Hematopoietic multipotent progenitor cell treated with erythropoietin and hydrocortisone succinate and interleukin-3 and kit ligand, for 6 days (in vitro differentiated cells): ENCODE measurements at regions not wholly inside any gene's neighbourhood (a gene's known extent, or its start where the extent isn't known, plus 50 kb on each side); places are given as distances from the start of the nearest gene placed in this dataset.

Source experiments
- DNase-seq: peaks from one replicate; pipeline ENCODE4 v3.0.0-alpha.2; 2015

DNA sequence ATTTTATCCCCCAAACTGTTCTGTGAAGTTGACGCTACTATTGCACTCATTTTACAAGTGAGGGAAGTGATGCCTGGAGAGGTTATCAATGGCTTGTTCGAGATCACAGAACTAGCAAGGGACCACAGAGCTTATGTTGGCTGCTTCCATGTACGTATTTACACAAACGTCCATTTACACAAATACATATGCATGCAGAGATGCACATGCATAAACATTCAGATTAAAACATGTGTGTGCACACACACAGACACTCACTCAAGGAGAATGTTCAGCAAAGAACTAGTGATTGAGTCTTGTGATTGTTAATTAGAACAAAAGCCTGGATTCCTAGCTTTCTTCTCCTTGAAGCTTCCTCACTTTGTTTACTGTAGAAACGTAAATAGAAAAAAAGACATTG, 321.5 kb upstream of the CHD6 start:
- no peak for DNase-seq

DNA sequence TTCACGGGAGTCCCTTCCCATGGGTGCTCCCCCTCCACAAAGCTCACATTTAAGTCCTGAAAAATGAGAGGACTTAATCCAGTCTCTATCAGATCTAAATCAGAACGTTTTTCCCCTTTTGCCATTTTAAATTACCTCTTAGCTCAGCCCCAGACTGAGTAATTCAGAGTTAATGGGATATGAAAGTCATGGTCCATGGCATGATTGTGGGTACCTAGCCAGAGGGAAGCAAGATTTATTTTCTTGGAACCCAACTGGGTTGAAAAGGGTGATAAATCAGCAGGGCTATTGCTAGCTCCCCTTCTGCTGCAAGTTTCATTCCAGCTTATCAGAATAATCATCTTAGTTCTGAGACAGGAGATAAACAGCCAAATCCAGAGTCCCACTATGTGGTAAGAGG, 320.2 kb upstream of the CHD6 start:
- no peak for DNase-seq

DNA sequence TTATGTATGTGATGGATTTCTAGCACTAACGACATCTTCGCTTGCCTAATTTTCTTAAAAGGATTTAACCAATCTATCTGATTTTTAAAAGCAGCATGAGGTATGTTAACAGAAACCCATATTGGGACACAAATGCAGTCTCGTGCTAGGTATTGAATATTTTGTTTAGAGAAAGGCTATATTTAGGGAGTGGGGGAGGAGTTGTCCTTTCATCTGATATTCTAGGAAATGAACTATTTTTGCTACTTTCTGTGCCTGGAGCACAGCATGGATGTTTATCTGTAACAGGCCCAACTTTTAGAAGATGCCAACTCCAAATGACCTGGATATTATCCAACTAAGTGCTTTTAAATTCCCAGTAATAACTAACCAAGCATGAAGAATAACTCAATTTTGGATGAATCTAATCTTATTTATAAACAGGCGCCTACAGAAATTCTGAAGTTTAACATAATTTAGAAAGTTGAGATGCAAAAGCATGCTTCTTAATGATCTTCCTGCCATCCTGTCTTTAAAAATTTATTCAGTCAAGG, 317.1 kb upstream of the CHD6 start:
- DNase-seq, result no peak

DNA sequence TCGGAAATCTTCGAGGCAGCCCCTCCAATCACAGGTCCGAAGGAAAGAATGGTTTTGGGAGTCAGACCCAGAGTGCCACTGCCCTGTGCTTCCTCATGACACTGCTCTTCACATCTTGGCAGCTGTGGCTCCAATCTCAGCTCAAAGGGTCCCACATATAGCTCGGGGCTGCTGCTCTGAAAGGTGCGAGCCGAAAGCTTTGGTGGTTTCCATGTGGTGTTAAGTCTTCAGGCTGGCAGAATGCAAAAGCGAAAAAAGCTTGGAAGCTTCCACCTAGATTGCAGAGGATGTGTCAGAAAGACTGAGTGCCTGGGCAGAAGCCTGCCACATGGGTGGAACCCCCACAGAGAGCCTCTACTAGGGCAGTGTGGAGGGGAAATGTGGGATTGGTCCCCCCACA, 314.3 kb upstream of the CHD6 start:
- no peak for DNase-seq

DNA sequence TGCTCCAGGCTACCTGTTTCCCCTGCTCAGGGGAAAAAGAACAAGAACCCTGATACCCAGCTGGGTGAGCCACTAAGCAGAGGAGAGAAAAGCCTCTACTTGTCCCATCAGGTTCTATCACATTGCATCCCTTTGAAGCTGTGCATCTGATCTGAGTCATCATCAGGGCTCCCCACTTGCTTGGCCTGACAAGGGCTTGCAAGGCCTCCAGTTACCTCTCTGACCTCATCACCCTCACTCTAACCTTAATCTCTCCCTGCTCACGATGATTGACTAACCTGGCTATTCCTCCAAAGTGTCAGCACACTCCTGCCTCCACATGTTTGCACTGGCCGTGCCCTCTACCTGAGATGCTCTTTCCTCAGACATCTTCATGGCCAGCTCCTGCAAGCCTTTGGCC, 309.5 kb upstream of the CHD6 start:
- DNase-seq, result no peak

DNA sequence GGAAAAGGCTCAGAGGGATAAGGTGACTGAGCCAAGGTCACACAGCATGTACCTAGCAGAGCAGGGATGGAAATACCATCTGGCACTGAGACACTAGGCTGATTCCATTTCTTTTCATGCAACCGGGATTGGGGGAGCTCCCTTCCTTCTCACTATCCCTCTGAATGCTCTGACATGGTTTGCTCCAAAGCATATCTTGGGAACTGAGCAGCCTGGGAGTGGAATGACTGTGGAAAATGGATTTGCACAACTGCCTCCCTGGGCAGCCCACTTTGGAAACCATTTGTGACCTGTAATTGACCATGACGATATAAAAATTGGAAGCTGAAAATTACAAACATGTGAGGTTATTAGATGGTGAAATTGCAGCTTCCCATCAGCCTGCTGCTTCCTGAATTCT, 309.0 kb upstream of the CHD6 start:
- DNase-seq, result no peak

DNA sequence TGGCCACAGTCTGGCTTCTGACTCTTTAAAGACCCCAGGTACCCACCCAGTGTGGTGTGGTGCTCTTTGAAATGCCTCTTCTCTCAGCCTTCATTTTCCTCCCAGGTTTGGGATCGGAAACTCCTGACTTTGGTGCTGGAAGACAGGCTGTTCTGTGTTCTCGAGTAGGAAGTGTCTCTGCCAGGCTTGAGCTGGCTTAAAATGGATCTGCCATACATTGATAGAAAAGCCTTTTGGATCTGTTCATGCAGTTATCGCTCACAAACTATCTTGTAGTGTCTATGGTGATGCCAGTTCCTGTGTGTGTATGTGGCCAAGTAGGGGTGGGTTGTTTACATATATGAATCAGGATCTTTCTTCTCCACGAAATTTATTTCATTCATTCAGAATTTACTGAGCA, 307.3 kb upstream of the CHD6 start:
- DNase-seq, result no peak

DNA sequence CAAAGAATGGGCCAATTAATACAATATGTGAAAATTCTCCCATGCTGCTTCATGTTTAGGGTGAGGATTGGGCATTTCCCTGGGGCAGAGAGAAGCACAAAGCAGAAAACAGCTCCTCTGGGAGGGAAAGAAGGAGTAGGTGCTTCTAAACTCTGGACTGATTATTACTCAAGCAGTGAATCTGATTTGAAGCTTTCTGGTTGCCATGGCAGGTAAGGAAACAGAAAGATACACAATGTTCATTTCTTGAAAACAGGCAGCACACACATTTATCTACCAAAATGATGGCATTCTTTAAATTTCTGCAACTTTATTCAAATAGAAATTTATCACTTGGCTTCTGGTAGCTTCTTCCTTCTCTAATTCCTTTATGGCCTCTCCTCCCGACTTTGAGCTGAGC, 305.4 kb upstream of the CHD6 start:
- no peak for DNase-seq

DNA sequence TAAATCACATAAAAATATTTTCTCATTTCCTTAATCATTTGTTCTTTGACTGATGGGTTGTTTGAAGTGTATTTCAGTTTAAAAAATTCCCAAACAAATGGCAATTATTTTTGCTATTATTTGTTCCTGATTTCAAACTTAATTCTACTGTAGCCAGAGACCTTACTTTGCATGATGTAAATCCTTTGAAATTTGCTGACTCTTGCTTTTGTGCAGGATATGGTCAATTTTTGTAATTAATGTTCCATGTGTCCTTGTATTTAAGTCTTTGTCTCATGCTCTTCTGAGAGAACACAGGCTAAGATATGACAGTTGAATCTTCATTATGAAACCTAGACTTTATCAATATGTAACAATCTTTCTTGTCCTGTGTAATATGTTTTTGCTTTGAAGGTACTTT, 295.0 kb upstream of the CHD6 start:
- DNase-seq, result no peak

DNA sequence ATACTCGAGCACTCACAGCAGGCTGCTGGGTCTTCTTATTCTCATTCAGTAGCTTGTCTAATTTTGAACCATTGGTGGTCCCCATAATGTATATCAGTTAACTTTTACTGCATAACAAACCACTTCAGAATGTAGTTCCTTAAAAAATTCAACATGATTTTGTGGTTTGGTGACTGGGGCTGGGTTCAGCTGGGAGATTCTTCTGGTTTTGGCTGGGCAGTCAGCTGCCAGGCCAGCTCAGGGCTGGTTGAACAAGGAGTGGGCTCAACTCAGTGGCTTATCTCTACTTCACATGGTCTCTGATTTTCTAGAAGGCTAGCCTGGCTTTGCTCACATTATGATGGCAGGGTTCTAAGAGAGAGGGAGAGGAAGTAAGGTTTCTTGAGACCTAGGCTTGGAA, 292.4 kb upstream of the CHD6 start:
- DNase-seq, result no peak

DNA sequence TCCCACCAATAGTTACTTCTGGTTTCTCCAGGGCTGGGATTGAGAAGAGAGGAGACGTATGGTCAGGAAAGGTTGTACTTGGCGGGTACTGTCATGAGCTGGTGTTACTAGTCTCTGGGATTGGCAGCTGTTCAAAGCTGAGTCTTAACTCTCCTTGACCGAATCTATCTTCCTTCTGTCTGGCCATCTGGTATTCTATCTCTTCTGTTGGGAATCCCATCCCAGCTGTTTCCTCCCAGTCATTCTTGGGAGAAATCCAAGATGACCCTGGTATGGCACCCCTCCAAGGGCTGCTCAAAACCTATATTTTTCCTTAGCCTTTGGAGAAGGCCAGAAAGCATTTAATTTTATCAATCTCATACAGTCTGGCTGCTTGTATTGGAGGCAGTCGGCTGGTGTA, 287.0 kb upstream of the CHD6 start:
- DNase-seq, result no peak

DNA sequence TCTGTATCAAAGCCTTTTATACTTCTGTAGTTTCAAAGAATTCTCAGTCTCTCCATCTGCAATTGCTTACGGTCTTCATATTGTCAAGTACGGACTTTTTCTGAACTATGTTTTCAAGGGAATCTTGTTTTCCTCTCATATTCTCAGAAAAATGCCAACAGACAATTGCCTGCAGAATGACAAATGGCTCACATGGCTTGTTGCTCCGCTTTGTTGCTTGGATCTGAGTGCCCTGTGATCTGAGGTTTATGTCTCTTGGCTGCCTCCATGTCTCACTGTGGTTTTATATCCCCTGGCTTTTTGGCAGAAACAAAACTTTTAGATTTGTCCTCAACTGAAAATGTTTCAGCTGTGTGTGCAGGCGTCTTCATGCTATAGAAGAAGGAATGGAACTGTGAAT, 285.4 kb upstream of the CHD6 start:
- no peak for DNase-seq

DNA sequence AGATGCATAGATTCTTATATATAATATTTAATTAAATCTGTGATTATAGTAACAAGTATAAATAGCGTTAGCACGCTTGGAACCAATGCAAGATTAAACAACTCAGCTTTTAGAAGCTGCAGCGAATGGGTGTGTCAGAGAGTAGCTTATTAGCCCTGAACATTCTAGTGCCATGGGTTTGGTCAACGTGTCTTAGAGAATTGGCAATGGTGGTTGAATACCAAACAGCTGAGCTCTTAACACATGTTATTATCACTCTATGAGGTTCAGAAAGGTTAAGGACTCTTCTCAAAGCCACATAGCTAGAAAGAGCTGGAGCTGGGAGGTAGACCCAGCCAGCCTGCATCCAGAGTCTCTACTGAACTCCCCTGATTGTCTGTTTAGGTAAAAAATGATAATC, 284.2 kb upstream of the CHD6 start:
- DNase-seq, result no peak

DNA sequence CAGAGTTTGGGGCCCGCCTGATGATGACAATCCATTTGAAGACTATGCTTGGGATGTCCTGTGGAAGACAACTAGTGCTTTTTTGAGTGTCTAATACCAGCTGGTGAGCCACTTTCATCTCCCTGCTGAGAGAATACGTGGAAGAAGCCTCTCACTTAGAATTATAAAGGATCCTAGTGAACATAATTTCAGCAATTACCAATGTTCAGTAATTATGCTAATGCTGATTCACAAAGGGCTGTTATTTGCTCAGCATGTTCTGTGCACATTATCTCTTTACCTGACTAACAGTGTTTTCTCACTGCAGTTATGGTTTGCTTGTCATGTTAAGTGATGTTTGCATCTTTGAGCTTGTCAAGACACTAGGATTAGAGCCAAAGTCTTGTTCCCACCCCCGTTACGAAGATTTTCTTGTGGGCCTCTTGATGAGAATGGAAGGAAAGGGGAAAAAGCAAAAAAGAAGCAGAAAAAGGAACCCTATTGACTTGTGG, 282.1 kb upstream of the CHD6 start:
- DNase-seq, result no peak

DNA sequence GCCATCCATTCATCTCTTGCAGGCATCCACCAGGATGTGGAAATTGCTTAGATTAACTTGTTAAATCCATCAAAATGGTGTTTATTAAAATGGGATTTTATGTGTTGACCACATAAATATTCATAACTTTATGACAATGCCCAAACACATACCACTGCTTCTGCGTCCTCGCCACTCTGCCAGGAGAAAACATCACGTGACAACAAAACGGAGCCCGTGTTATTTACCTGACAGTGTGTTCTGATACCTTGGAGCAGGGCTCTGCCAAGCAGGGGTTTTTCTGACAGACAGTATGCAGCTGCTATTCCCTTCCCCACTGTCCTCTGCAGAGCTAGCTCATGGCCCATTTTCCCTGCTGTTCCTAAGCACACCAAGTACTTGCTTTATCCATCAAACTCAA, 279.5 kb upstream of the CHD6 start:
- DNase-seq, result no peak

DNA sequence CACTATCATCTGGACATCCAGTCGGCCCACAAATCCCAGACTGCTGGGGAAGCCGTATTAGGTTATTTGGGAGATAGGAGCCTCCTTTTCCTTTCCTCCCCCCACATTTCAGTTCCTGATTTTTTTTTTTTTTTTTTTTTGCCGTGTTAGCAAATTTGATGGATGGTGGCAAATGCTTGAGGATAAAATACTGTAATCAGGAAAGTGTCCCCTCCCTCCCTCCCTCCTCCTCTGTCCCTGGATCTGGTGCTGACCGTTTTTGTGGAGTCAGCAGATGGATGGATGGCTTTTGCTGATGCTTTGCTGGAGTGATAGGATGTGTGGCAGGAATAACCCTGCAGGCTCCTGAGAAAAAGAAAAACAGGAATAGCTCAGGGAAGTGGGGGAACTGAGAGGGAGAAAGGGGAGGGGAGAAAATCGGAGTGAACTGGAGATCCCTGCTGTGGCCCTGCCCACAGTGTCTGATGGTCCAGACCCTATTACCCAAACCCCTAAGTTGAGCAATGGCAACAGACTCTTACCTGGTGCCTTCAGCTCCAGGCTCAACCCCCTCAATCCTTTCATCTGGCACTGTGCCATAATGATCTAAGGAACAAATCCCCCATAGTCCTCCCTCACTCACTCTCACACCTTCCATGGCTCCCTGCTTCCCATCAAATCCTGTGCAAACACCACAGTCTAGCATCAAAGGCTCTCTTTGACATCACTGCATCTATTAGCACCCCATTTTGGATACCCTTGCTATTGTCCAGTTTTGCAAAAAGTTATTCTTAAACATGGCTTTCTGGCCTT, 277.3 kb upstream of the CHD6 start:
- no peak for DNase-seq

DNA sequence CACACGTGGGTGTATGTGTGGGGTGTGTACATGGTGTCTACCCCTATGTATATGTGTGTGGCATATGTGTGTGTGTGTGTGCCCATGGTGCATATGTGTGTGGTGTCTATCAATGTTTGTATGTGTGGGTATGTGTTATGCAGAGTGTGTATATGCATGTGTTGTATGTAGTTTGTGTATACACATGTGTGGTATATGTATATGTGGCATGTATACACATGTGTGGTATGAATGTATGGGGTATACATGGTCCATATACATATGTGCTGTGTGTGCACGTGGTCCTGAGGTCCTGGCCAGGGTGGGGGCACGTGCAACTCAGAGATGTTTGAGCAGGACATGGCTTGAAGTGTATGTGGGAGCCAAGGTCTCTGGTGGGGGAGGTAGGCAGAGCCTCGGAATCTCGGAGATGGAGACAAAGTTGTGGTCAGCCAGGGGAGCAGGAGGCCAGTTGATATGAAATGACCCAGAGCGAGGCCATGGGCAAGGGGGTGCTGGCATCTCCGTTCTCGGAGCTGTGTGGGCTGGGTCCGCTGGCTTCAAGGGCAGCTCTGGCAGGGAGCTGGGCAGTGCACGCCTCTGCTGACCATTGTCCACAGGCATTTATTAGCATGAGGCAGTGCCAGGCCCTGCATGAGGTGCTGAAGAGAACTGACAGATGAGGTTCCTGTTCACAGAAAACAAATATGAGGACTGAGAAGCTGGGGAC, 276.2 kb upstream of the CHD6 start:
- DNase-seq, result no peak

DNA sequence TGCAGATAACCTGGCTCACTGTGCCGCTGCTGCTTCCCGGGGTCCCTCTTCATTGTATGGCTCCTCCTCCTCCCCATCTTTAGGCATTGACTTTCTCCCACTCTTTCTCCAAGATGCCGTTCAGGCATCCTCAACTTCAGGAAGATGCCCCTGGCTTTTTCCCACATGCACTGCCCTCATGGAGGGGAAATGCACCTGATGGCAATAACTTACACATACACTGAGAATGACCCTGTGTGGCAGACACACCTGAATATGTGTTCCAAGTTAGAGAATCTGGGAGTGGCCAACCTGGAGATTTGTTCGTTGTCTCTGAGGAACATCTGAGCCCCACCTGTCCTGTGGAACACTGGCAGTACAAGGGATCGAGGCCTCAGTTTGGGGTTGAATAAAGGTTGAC, 273.9 kb upstream of the CHD6 start:
- no peak for DNase-seq

DNA sequence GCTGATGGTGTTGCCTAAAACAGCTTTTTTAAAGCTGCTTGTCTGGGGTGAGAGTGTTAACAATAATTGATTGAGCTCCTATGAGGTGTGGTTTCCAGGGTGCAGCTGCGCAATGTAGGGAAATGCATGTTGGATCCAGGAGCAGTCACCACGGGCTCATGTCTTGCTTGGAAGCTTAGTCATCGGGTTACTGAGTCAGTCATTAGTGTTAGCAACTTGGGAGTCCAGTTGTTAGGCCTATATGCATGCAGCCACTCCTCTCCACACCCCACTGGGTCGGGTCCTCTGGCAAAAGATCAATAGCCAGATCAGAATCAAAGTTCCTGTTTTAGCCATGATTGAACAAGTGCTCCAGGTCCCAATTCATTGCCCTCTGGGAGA, 271.7 kb upstream of the CHD6 start:
- DNase-seq, result no peak

DNA sequence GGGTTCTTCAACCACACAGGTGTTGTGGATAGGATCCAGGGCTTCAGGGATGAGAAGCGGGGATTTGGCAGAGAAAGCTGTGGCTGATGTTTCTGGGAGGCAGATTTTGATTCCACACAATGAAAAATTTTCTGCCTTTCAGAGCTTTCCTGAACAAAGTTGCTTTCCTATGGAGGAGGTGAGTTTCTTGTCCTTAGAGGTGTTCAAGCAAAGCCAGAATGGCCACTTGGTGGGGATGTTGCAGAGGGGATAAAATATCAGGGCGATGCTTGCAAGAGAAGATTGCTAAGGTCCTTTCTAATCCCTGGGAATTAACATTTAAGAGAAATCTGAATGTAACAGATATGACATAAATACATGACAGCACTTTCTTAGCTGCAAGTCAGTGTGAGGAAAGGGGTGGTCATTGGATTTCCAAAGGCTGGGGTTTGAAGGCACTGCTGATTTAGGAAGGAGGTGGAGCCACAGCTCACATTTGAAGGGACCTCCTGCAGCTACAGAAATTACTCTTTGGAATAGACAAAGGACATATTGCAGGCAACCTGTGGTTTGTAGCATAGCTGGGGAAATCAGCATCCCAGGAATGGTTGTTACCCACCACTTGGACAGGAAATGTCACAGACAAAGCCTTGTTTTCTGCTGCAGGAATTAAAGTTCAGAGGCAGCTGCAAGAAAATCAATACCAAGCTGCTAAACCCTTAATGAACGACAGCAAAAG, 271.1 kb upstream of the CHD6 start:
- DNase-seq, result no peak

DNA sequence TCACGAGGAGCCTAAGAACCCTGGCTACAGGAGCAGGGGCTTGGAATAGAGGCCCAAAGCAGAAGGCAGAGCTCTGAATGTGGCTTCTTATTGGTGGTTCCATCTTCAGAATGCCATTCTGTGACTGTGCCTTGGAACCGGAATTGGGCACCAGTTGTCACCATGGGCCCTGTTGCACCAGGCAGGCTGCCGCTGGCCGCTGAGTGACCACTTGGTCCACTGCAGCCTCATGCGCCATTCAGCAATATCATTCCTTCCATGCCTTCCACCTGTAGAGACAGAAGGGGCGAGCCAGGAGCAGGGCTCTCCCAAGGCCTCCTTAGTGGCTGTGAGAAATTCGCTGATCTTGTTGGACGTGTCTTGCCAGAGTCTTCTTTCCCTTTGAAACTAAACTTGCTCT, 270.3 kb upstream of the CHD6 start:
- DNase-seq, result no peak

DNA sequence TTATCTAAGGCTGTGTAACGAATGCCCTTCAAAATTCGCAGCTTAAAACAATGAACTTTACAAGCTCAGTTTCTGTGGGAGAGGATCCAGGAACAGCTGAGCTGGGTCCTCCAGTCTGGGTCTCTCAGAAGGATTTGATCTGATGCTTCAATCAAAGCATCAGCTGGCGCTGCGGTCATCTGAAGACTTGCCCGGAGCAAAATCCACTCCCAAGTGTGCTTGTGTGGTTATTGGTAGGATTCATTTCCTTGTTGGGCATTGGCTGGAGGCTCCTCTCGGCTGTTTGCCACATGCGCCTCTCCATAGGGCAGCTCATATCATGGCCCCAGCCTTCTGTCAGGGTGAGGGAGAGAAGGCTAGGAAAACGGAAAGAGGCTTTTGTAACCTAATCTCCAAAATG, 269.3 kb upstream of the CHD6 start:
- DNase-seq, result no peak

DNA sequence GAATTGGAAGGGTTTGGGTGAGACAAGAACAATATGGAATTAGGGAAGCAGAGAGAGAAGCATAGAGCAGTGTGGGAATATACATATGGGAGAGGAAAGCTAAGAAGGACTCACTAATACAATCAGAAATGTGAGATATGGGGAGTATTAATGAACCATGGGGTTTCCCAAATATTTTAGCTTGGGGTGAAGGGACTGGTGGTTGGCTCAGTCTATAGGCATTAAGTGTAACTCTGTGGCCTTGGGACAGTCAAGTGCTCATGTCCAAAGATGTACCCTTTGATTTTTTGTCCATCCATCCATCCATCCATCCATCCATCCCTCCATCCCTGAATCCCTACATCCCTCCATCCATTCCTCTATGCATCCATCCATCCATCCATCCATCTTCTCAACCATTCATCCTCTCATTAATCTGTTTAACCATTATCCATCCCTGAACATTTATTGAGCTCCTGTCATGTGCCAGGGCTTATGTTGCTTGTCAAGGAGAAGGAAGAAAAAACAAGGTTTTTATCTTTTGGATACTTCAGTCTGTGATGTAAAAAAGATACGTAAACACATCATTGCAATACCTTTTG, 263.4 kb upstream of the CHD6 start:
- DNase-seq, result no peak
